C4-2B (cell line): ENCODE measurements at regions not wholly inside any gene's neighbourhood (a gene's known extent, or its start where the extent isn't known, plus 50 kb on each side); places are given as distances from the start of the nearest gene placed in this dataset.

ENCODE experiments used
- CTCF ChIP-seq: fragments of 450-650 bp; conservative IDR thresholded peaks from 2 replicates; pipeline ENCODE4 v1.5.1; 2017; ENCODE audit warnings: mild to moderate bottlenecking
- ZFX ChIP-seq: fragments of 450-650 bp; IDR thresholded peaks from 2 replicates; pipeline ENCODE4 v1.6.1; 2017

GRCh38 chr10:131427281-131427680 lies 115.8 kb upstream of the TCERG1L start:
- no peak for TF ChIP-seq CTCF
- no peak for TF ChIP-seq ZFX
